Fibroblast of the aortic adventitia (primary cell): ENCODE measurements at regions not wholly inside any gene's neighbourhood (a gene's known extent, or its start where the extent isn't known, plus 50 kb on each side); places are given as distances from the start of the nearest gene placed in this dataset.

Experiments
- DNase-seq: peaks from one replicate; pipeline ENCODE4 v3.0.0-alpha.2; 2010; ENCODE audit warnings: low read depth
- H3K4me3 ChIP-seq: 2 replicates; pipeline ENCODE4 v1.5.1; 2011; ENCODE audit warnings: low read depth, mild to moderate bottlenecking, control low read depth, low read length, moderate library complexity
- CTCF ChIP-seq: IDR thresholded peaks from 2 replicates; pipeline ENCODE4 v1.5.1; 2011; ENCODE audit warnings: mild to moderate bottlenecking, low read length, control low read depth, inconsistent platforms; ENCODE audit not compliant: insufficient read depth

DNA sequence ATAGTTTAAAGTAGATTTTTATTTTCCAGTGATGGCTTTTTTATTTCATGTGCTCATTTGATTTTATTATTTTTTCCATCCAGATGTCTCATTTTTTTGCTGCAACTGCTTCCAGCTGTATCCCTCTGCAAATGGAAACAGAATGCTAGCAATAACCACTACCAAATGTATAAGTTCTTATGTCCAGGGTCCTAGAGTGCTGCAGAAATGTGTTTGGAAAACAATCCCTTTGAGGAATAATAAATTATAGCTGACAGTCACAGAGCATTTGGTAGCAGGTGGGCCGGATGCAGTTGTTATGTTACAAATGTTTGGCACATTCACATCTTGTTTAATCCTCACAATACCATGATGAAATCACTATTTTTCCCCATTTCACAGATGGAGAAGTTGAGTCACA lies 300.7 kb upstream of the PDGFD start:
- H3K4me3 ChIP-seq = no peak overlapping the region
- TF ChIP-seq CTCF = no peak
- DNase-seq = no peak

DNA sequence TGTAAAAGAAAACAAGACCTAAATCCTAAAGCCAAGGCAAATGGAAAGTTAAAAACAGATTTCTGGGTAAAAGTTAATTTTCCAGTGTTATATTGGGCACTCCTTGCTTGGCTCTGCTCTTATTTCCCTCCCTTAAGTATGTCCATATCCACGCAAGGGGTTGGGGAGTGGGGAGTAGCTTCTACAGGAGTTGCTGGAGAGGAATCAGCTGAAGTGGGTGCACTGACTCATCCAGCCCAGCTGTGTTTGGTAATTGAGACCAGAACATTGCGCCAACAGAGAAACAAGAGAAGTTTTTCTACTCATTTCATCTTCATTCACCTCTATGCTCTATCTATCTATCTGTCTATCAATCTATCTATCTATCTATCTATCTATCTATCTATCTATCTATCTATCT lies 298.4 kb upstream of the PDGFD start:
- DNase-seq = peak; percentile 47
- TF ChIP-seq CTCF = no peak
- no peak overlapping the region for H3K4me3 ChIP-seq

DNA sequence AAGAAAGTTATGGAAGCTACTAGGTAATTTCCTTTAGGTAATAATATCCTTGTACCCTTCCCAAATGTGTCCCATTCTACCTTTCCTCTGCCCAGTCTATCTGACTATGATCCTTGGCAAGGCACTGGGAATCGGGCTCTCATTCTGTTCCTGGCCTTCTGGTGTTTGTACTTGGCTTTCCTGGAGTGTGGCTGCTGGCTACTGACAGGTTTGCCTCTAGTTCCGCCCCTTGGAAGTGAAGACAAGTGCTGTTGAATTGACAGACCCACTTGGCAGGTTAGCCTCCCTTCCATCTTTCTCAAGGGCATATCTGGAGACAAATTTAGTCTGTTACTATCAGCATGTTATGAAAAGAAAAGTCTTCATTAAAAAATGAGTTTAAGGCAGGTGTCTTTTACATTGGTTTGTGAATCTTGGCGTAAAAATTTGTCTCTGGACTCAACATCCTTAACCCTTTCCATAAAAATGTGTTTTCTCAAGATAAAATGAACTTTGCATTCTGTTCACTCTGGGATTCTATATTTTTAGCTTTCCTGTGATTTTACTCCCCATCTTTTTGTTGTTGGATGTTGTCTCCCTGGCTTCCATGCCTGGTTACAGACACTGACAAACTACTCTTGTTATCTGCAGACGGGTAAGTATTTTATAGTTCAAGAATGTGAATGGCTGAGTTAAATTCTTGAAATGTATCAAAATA lies 287.4 kb upstream of the PDGFD start:
- DNase-seq = no peak
- no peak for TF ChIP-seq CTCF
- H3K4me3 ChIP-seq = no peak overlapping the region

- H3K4me3 ChIP-seq = no peak overlapping the region
- no peak for TF ChIP-seq CTCF
- DNase-seq = peak; percentile 42
Observed at GRCh38 chr11:104443387-104443786, 279.4 kb upstream of the PDGFD start.

GRCh38 chr11:104442321-104442720 lies 278.4 kb upstream of the PDGFD start:
- no peak overlapping the region for H3K4me3 ChIP-seq
- no peak for TF ChIP-seq CTCF
- peak; percentile 53 for DNase-seq

DNA sequence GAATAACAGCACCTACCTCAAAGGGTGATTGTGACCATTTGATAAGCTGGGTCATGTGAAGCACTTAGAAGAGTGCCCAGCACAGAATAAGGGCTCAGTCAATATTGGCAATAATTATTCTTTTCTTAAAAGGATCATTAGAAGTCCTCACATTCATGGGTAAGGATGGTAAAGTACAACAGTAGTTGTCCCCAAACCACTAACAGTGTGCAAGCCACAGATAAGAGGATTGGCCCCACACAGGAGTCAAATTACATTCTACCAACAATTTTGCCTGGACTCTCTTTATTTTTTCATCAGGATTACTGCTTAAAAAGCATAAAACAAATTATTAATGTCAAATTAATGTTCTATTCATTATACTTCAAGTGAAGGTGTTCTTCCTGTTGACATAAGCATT lies 271.5 kb upstream of the PDGFD start:
- H3K4me3 ChIP-seq = no peak overlapping the region
- no peak for DNase-seq
- no peak for TF ChIP-seq CTCF

DNA sequence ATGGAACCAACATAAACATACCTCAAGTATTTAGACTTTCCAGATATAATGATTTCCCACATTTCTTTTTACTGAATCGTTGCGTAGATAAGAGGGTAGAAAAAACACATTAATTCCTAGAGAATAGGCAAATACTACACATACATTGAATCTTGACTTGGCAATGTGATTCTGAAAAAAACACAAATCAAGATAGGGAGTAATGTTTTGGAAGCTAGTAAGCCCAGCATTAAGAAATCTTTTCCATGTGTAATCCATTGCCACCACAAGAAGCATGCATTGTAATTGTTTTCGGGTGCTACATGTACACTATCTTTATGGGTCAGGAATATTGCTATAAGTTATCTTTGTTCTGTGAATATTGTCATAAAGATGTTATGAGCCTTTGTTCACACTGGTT lies 269.8 kb upstream of the PDGFD start:
- no peak overlapping the region for H3K4me3 ChIP-seq
- peak; percentile 30 for DNase-seq
- TF ChIP-seq CTCF = no peak
